HG02970 (cell line): ENCODE measurements at regions not wholly inside any gene's neighbourhood (a gene's known extent, or its start where the extent isn't known, plus 50 kb on each side); places are given as distances from the start of the nearest gene placed in this dataset.

Experiments
- ATAC-seq: cut with Tn5 transposase; IDR thresholded peaks from one replicate; pipeline ENCODE4 v1.9.1; 2021; ENCODE audit warnings: mild to moderate bottlenecking, moderate library complexity, moderate number of reproducible peaks; ENCODE audit not compliant: unreplicated experiment, low FRiP score

DNA sequence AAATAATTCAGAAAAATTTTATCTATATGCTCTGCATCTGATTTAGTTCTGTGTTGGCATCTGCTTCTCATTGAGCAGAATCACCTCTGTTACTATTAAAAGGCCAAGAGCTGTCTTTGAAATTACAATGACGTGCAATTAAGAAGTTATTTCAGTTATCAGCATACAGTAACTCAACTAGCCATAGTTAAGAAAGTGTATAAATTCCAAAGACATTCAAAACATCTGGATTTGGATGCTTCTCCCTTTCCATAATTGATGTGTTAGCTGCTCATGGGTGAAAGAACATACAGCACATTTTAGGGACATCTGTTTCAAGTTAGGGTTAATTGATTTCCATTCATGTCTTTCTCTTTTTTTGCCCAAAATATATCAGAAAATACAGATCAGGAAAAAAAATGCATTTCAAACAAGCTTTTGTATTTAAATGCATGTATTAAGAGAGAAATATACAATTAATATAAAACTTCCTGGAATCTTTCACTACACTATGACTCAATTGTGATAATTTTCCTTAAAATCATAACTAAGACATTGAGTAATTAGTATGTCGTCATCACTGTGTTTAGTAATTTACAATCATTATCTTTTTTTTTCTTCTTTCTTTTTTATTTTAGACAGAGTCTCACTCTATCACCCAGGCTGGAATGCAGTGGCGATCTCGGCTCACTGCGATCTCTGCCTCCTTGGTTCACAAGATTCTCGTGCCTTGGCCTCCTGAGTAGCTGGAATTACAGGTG lies 82.7 kb upstream of the MBNL1 start:
- ATAC-seq, result no peak

GRCh38 chr3:152190636-152191183 lies 78.0 kb upstream of the MBNL1 start:
- no peak for ATAC-seq

GRCh38 chr3:152192050-152192449 lies 76.7 kb upstream of the MBNL1 start:
- ATAC-seq, result no peak

DNA sequence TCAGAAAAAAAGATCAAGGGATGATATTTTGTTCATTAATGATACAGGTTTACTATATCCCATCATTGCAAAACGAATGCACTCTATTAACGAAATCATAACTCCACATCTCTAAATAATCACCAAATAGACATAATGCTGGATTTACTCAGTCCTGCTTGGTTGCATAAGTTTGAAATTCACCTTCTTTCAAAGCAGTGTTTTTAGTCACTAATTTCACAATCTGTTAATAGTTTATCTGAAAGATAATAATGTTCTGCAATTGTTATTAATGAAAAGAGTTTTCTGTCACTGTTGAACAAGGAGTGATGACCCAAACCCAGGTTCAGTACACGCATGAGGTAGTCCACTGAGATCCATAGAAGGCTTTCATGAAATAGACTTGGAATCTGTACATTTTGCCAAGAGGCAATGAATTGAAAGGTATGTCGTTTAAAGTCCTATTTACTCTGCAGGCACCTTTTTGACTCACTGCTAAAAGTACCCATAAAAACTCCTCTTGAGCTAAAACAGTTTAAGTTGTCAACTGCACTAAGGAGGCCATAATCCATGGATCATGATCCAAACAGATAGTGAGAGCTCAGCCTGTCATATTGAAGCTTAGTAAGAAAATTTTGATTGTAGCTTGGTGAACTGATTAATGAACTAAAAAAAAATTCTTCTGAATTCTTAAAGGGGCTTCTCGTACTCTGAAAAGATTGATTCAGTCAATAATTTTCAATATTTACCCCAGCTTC lies 75.6 kb upstream of the MBNL1 start:
- no peak for ATAC-seq

GRCh38 chr3:152193673-152194267 lies 75.0 kb upstream of the MBNL1 start:
- peak; percentile 36 for ATAC-seq

DNA sequence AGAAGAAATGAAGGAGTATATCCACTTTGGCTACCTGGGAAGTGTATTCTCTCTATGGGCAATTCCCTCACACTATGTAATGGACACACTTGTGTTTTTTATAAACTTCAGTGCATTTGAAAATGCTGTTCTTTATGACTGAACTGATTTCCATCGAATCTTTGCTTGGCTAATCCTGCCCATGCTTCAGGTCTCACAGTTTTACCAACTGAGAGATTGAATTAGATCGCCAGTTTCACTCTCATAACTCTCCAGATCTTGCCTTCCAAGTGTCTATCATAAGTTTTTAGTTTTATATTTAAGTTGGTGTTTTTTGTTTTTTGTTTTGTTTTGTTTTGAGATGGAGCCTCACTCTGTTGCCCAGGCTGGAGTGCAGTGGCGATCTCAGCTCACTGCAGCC lies 73.5 kb upstream of the MBNL1 start:
- ATAC-seq, result no peak

GRCh38 chr3:152196782-152197181 lies 71.9 kb upstream of the MBNL1 start:
- ATAC-seq, result peak; percentile 44

DNA sequence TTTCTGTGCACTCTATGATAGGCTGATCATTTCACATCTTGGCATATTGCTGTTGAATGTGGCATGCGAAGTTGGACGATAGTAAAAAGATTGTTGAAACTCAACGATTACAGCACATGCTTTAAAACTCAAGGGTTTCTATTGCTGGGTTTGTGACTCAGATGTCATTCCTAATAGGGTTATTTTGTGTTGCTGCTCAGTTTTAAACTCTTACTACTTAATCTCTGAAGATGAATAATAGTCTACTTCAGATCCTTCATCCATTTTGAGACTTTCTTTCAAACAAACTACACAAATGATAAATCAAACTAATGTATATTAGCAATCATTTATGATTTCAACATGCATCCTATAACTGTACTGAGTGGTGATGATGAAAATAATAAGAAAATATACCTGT lies 71.3 kb upstream of the MBNL1 start:
- no peak for ATAC-seq

- no peak for ATAC-seq
Measured at GRCh38 chr3:152197937-152198336, 70.8 kb upstream of the MBNL1 start.

GRCh38 chr3:152198665-152199064 lies 70.1 kb upstream of the MBNL1 start:
- no peak for ATAC-seq

- ATAC-seq, result no peak
Measured at GRCh38 chr3:152199102-152199840, 69.5 kb upstream of the MBNL1 start.

GRCh38 chr3:152200476-152201420 lies 68.0 kb upstream of the MBNL1 start:
- ATAC-seq, result no peak

DNA sequence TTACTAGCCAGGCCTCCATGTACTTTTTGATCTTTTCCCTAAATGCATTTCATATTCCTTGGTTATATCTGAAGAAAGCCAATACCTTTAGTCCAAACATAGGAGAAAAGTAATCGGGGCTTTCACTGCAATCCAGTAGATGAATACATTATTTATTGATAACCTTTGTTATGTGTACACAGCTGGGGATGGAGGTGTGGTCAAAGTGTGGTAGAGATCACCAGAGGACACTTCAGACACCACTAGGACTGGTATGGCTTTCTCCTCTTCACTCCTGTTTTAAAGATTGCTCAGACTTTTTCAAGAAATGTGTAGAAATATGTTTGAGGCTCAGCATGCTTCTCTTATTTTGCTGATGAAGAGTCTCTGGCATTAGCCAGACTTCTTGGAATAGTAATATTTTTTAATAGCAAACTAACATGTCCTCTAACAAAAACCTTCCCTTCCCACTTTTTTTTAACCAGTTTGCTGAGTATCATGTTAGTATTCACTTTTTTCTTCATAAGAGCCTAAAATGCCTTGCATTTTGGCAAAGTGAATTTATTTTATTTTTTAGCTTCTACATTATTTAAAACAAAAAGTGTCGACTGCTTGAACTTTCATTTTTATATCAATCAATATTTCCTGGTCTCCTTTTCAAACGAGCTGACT lies 65.6 kb upstream of the MBNL1 start:
- ATAC-seq, result no peak

GRCh38 chr3:152203652-152204051 lies 65.1 kb upstream of the MBNL1 start:
- ATAC-seq, result no peak

GRCh38 chr3:152204218-152204617 lies 64.5 kb upstream of the MBNL1 start:
- ATAC-seq, result no peak

DNA sequence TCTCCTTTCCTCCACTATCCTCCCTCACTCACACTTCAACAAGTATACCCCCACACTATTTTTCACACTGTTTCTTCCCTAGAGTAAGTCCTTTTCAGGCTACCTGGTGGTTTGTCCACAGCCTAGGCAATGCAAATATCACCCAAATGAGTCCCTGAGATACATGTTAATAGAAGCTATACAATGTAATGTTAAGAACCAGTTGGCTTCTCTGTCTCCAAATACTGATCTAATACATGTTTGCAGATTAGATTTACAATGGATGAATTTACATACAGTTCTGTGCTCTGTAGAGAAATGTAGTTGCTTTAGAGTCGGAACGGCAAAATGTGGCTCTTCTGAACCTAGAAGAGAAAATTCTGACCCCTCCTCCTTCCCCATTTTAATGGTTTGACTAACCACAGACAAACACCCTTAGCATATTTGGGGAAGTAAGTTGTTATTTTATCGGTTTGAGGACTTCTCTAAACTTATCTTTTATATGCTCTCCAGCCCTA lies 63.6 kb upstream of the MBNL1 start:
- no peak for ATAC-seq

GRCh38 chr3:152206243-152206760 lies 62.4 kb upstream of the MBNL1 start:
- ATAC-seq, result no peak

- ATAC-seq, result no peak
Measured at GRCh38 chr3:152208439-152208838, 60.3 kb upstream of the MBNL1 start.

GRCh38 chr3:152209060-152209459 lies 59.7 kb upstream of the MBNL1 start:
- no peak for ATAC-seq
